ENCODE measurements at regions not wholly inside any gene's neighbourhood (a gene's known extent, or its start where the extent isn't known, plus 50 kb on each side); places are given as distances from the start of the nearest gene placed in this dataset.

DNA sequence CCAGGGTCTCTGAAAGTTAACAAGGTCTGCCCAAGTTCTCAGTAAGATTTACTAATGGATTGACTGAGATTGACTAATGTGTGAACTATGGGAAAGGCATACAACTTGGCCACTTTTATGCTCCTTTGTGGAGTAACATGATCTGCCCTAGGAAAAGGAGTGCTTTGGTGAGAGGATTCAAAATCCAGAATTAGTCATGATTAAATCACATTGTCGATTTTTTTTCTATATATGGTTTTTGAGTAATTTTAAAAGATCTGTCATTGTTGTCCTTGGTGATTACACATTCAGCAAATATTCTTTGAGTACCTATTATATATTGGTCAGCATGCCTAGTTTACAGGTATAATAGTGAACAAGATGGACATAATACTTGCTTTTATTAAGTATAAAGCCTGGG is 147.7 kb upstream of the SYT10 start:
- no peak for TF ChIP-seq POLR2A (IDR thresholded peaks at IDR 0.05)
- TF ChIP-seq, protein P1, sequence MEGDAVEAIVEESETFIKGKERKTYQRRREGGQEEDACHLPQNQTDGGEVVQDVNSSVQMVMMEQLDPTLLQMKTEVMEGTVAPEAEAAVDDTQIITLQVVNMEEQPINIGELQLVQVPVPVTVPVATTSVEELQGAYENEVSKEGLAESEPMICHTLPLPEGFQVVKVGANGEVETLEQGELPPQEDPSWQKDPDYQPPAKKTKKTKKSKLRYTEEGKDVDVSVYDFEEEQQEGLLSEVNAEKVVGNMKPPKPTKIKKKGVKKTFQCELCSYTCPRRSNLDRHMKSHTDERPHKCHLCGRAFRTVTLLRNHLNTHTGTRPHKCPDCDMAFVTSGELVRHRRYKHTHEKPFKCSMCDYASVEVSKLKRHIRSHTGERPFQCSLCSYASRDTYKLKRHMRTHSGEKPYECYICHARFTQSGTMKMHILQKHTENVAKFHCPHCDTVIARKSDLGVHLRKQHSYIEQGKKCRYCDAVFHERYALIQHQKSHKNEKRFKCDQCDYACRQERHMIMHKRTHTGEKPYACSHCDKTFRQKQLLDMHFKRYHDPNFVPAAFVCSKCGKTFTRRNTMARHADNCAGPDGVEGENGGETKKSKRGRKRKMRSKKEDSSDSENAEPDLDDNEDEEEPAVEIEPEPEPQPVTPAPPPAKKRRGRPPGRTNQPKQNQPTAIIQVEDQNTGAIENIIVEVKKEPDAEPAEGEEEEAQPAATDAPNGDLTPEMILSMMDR (IDR thresholded peaks at IDR 0.05) = no peak
